NCI-H128 (cell line): ENCODE measurements at regions not wholly inside any gene's neighbourhood (a gene's known extent, or its start where the extent isn't known, plus 50 kb on each side); places are given as distances from the start of the nearest gene placed in this dataset.
"Not testable (repeated sequence)": the region's sequence is repeated elsewhere in the genome, so short reads cannot be mapped to it uniquely, and the experiment has no call there.

Source experiments
- DNase-seq: peaks from one replicate; lab custom pipeline; 2025; ENCODE audit not compliant: unreplicated experiment; lab: John Stamatoyannopoulos, UW

GRCh38 chr12:28689398-28690175 lies 459.5 kb upstream of the FAR2 start:
- DNase-seq, result no peak

DNA sequence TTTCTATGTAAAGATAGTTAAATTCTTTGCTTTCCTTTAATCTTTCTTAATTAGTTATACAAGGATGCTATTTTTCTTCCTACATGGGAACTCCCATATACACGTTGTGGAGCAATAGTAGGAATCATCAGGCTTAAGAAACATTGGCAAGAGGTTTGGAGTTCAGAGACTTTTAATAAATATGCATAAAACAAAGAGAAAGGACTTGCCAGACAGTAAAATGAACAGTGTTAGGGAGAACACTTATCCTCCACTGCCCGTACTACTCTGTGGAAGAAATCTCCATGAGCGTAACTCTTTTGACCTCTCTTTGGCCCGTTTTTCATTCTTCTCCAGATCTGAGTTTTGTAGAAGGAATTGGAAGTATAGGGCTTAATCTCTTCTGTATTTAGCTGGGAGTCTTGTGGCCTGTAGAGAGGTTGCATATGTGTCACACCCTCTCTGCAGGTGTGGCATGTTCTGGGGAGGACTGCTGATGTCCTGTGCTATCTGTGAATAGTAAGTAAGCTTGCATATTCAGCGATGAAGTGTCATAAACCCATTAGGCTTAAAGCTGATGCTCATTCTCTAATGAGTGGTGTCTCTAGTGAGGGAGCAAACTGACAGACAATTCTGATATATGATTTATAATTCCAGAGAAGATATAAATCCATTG lies 455.4 kb upstream of the FAR2 start:
- no peak for DNase-seq

DNA sequence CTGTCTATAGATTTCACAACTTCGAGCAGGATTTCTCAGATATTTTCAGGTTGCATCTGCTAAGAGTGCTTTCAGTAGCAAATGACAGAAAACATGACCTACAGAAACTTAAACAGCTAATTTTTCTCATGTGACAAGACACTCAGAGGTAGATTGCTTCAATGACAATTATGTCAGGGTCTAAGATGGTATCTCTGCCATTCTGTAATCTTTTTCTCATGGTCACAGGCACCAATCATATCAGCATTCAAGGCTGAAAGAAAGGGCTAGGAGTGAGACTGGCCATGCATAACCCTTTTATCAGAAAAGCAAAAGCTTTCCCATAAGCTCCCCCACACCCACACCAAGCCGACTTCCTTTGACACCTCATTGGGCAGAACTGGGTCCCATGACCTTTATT lies 450.5 kb upstream of the FAR2 start:
- DNase-seq, result no peak

- no peak for DNase-seq
Measured at GRCh38 chr12:28699029-28699428, 450.0 kb upstream of the FAR2 start.

- DNase-seq, result no peak
Measured at GRCh38 chr12:28700161-28700560, 448.9 kb upstream of the FAR2 start.

DNA sequence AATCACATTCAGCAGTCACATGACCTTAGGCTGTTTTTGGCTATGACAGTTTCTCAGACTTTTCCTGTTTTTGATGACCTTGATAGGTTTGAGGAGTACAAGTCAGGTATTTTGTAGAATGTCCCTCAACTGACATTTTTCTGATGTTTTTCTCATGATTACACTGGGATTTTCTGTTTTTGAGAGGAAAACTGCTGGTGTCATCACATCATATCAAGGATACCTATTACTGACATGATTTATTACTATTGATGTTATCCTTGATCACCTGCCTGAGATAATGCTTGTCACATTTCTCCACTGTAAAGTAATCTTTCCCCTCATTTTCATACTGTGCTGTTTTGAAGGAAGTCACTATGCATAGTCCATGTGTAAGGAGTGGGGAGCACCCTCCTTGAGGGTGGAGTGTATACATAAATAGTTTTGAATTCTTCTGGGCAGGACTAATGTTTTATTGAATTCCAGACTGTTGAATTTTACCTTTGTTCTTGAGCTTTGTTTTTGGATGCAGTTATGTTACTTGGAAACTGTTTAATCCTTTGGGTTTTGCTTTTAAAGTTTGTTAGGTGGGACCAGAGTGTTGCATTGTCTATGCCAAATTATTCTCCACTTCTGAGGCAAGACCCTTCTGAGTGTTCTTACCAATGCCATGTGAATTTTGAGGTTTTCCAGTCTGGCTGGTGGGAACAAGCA lies 444.5 kb upstream of the FAR2 start:
- DNase-seq, result no peak

GRCh38 chr12:28708918-28709371 lies 440.1 kb upstream of the FAR2 start:
- DNase-seq, result no peak

GRCh38 chr12:28709986-28710685 lies 438.9 kb upstream of the FAR2 start:
- DNase-seq, result no peak

DNA sequence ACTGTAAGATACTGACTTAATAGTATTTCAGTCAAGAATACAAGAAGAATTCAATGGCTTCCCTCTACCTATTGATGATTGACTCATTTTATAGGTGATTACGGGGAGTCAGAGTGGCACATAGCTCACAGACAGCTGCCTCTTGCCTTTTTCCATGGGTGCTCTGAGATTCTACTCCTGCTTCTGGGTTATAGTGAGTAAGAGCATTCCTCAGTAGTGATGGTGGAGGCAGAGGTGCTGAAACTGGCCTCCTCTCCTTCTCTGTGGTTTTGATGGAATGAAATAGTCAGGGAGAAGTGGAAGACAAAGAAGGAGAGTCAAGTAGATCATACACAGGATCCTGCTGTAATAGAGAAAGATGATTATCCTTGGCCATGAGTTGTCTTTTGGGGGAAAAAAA lies 438.2 kb upstream of the FAR2 start:
- DNase-seq, result no peak

- no peak for DNase-seq
Measured at GRCh38 chr12:28711421-28711820, 437.7 kb upstream of the FAR2 start.

GRCh38 chr12:28742791-28743190 lies 406.3 kb upstream of the FAR2 start:
- DNase-seq, result no peak

DNA sequence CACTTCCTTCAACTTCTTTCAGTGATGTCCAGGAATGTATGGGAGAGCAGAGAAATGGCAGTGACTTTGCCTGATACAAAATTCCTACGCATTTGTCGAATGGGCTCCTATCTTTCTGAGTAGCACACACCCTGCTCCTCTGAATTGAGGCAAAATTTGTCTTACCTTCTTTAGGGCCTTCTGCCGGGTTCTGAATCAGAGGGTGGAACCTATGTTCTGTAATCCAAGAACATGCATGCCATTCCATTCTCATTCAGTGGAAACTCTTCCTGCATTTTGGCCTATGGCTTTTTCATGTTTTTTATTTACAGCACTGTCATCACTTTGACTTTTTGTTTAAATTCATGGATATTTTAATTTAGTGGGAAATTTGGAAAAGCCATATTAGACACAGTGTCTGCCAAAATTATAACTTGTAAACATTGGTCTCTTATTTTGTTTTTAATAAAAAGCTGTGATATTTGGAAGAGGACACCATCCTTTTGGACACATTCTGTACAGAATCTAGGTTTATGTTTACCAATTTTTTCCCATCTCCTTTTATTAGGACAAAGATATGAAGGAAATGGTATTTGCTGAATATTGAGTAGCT lies 402.2 kb upstream of the FAR2 start:
- DNase-seq, result no peak

DNA sequence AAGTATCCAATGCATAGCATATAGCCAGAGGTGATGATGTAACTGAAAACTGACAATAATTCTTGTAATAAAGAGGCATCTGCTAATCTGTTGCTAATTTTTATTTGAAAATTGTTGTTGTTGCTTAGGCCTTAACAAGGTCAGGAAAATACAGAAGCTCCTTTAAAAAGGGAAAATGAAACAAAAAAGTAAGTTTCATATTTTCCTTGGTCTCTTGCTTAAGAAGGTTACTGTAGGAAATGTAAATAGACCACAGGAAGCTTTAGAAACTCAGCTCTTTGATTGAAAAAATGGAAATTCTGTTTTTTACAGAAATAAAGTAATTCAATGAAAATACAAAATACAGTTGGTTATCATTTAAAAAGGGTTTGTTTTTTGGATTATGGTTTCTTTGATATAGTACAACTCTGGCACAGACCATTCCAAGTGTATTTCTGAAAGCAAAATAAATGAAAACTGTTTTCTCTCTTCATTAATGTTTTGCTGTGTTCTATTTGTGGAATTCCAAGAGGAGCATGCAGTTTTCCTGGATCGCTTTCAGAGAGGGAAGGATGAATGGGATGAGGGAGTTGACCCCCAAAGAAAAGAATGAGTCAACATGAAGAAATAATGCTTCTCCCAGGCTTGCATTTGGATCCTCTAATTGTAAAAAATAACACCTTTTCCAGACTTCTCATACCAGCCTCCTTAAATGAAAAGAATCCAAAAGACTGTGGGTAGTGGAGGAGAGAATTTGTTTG lies 398.0 kb upstream of the FAR2 start:
- DNase-seq, result no peak

DNA sequence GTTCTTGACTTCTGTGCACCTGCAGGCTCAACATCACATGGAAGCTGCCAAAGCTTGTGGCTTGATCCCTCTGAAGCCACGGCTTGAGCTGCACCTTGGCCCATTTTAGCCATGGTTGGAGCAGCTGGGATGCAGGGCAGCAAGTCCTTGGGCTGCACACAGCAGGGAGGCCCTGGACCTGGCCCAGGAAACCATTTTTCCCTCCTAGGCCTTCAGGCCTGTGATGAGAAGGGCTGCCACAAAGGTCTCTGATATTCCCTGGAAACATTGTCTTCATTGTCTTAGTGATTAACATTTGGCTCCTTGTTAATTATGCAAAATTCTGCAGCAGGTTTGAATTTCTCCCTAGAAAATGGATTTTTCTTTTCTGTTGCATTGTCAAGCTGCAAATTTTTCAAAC lies 394.1 kb upstream of the FAR2 start:
- no peak for DNase-seq

DNA sequence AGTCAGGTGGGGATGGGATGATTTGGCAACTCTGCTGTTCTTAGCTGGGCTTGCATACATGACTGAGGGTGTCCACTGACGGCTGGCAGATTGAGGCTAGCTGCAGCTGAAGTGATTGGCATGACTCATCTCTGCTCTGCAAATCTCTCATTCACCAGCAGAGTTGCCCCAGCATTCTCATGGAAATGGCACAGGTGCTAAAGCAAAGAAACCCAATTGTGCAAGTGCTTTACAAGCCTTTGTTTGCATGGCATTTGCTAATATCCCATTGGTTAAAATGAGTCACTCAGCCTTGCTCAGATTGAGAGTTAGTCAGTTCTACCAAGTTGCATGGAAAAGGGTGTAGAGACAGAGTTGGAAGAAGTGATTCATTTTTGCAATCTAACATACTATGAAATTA lies 389.7 kb upstream of the FAR2 start:
- DNase-seq, result no peak

DNA sequence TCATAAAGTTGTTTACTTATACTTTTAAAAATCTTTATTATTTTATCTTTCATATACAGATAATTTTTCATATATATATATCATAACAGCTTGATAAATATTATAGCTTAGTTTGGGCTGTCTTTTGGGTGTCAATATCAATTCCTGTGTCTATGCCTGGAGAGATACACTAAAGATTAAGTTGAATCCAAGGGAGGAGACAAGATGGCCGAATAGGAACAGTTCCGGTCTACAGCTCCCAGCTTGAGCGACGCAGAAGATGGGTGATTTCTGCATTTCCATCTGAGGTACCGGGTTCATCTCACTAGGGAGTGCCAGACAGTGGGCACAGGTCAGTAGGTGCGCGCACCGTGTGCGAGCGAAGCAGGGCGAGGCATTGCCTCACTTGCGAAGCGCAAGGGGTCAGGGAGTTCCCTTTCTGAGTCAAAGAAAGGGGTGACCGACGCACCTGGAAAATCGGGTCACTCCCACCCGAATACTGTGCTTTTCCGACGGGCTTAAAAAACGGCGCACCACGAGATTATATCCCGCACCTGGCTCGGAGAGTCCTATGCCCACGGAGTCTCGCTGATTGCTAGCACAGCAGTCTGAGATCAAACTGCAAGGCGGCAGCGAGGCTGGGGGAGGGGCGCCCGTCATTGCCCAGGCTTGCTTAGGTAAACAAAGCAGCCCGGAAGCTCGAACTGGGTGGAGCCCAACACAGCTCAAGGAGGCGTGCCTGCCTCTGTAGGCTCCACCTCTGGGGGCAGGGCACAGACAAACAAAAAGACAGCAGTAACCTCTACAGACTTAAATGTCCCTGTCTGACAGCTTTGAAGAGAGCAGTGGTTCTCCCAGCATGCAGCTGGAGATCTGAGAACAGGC lies 388.8 kb upstream of the FAR2 start:
- not testable (repeated sequence) for DNase-seq

DNA sequence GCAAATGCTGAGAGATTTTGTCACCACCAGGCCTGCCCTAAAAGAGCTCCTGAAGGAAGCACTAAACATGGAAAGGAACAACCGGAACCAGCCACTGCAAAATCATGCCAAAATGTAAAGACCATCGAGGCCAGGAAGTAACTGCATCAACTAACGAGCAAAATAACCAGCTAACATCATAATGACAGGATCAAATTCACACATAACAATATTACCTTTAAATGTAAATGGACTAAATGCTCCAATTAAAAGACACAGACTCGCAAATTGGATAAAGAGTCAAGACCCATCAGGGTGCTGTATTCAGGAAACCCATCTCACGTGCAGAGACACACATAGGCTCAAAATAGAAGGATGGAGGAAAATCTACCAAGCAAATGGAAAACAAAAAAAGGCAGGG lies 387.2 kb upstream of the FAR2 start:
- DNase-seq, result not testable (repeated sequence)

DNA sequence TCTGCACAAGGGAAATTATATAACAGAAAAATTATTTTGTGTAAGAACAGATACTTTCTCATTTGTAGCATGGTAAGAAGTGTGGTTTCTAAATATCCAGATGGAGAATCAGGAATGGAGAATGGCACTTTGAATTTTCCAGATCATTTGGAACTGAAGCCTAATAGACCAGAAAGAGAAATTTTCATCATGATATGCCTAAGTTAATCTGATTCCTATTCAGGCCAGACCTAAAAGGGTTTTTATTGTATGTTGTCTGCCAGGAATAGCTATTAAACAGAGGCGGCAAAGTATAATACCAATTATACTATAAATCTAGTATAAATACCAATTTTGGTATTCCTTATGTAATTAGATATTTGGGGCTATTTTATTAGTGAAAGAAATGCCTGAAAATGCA lies 382.7 kb upstream of the FAR2 start:
- DNase-seq, result no peak

DNA sequence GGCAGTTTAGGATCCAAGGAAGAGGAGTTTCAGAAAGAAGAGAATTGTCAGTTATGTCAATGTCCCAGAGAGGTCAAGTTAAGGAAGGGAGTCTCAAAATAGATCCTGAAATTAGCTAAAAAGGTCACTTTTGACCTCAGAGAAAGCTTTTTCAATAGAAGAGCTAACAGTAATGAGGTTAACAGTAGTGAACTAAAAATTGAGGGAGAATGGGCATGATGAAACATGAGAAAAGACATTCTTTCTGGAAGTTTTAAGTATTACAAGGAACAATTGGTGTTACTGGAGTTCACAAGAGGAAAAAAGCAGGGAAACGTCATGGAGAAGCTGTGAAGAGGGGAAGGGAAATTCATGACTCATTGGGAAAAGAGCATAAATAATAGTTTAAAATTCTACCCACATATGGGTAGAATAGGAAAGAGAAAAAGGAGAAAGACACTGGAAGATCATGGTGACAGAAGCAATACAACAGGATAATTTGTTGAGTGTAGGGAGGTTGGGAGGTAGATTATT lies 381.2 kb upstream of the FAR2 start:
- no peak for DNase-seq
